SH-SY5Y (cell line): ENCODE measurements at regions not wholly inside any gene's neighbourhood (a gene's known extent, or its start where the extent isn't known, plus 50 kb on each side); places are given as distances from the start of the nearest gene placed in this dataset.

Source experiments
- GATA2 ChIP-seq: IDR thresholded peaks from 2 replicates; pipeline ENCODE4 v1.6.1; 2011; ENCODE audit warnings: mild to moderate bottlenecking, low read depth, low read length
- GATA3 ChIP-seq: IDR thresholded peaks from 2 replicates; pipeline ENCODE4 v1.6.1; 2011; ENCODE audit warnings: low read depth, mild to moderate bottlenecking, low read length, moderate library complexity

DNA sequence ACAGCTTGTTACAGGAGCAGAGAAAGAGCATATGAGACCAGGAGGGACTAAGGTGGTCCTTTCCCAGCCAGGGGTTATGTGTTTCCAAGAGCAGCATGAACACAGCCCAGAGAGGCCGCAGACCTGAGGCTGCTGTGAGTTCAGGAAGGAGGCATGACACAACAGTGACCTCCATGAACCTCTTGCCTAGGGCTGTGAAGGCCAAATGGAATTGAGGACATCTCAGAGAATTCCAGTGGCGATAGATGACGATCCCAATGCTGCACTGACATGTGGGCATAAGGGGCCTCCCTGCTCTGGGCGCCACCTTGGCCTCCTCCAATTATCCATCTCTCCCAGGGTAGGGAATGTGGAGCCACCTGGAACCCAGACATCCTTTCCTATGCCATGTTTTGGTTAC is 79.9 kb upstream of the FUCA2 start:
- TF ChIP-seq GATA3 (no peak), GATA2 (no peak)
